K562 (cell line): ENCODE measurements at regions not wholly inside any gene's neighbourhood (a gene's known extent, or its start where the extent isn't known, plus 50 kb on each side); places are given as distances from the start of the nearest gene placed in this dataset.

ENCODE experiments used
- ATAC-seq: fragments of 200-7000 bp; cut with Tn5 transposase; 3 replicates; pipeline ENCODE4 v1.9.1; 2020; ENCODE audit warnings: moderate library complexity
- BruUV-seq: library from RNA; stranded (reverse); fragments of 400-500 nt; replicated peaks from 2 replicates; lab custom pipeline; 2021; lab: Mats Ljungman, UMichigan
- CTCF ChIA-PET: fragments of 300-600 bp; formaldehyde crosslinking; extraction: SDS; loops from one replicate; lab custom pipeline; 2021; ENCODE audit warnings: low intra/inter-chr PET ratio; lab: Yijun Ruan, JAX
- POLR2A ChIA-PET: fragments of 300-600, 350-650 bp; sonication (Branson Sonifier 250); formaldehyde crosslinking; extraction: SDS; loops from one replicate; lab custom pipeline; 2021; ENCODE audit warnings: antibody characterized with exemption, inconsistent platforms; lab: Yijun Ruan, JAX
- DNase-seq, 4 experiments: peaks; one replicate each; pipeline versions ENCODE4 v3.0.0 to v3.0.0-alpha.2; 2011 to 2018; ENCODE audit warnings: low spot score in 3 of 4, mixed read lengths in 3 of 4; ENCODE audit errors: extremely low read depth in 1 of 4
- FAIRE-seq: peaks from 2 replicates; lab custom pipeline; 2011; peaks lifted over from hg19 to GRCh38; lab: Jason Lieb, UNC
- H2AFZ ChIP-seq: 2 replicates; pipeline ENCODE4 v1.6.0; 2011; ENCODE audit warnings: low read depth, low read length, control low read depth, inconsistent platforms
- H3K27ac ChIP-seq: fragments of 200-600 bp; 3 replicates; pipeline ENCODE4 v1.8.0; 2011; ENCODE audit warnings: low read depth, mild to moderate bottlenecking, control low read depth, inconsistent platforms, low read length, moderate library complexity, mixed read lengths; ENCODE audit errors: extremely low read depth
- H3K27me3 ChIP-seq, 2 experiments: fragments of 300-600 bp in 1 of 2; 2 replicates in 1 of 2; 3 replicates in 1 of 2; pipeline versions ENCODE4 v1.6.0 to v1.8.0; 2011; ENCODE audit warnings: inconsistent platforms in 2 of 2, low read length in 2 of 2, mild to moderate bottlenecking in 1 of 2, mixed read lengths in 1 of 2, moderate library complexity in 1 of 2; ENCODE audit not compliant: control insufficient read depth in 2 of 2, insufficient read depth in 2 of 2
- H3K36me3 ChIP-seq: fragments of 300-600 bp; 3 replicates; pipeline ENCODE4 v1.8.0; 2011; ENCODE audit warnings: mild to moderate bottlenecking, low read length, inconsistent platforms; ENCODE audit not compliant: control insufficient read depth, insufficient read depth
- H3K4me1 ChIP-seq, 2 experiments: fragments of 200-600 bp in 1 of 2; replicated peaks in 1 of 2; 2 replicates in 1 of 2; 3 replicates in 1 of 2; pipeline versions ENCODE4 v1.5.1 to v1.8.0; 2011; ENCODE audit warnings: inconsistent platforms in 2 of 2, low read length in 2 of 2, mild to moderate bottlenecking in 1 of 2, mixed read lengths in 1 of 2, moderate library complexity in 1 of 2; ENCODE audit not compliant: control insufficient read depth in 2 of 2, insufficient read depth in 2 of 2
- H3K4me2 ChIP-seq: 2 replicates; pipeline ENCODE4 v1.6.1; 2011; ENCODE audit warnings: low read length, control low read depth, inconsistent platforms, mixed read lengths; ENCODE audit not compliant: insufficient read depth
- H3K4me3 ChIP-seq: fragments of 200-600 bp; sonication (generic), shearing (Covaris generic); 2 replicates; pipeline ENCODE4 v1.5.1; 2016; ENCODE audit warnings: control low read depth, inconsistent platforms
- H3K79me2 ChIP-seq: fragments of 200-600 bp; 3 replicates; pipeline ENCODE4 v1.8.0; 2011; ENCODE audit warnings: low read length, inconsistent platforms; ENCODE audit not compliant: control insufficient read depth, insufficient read depth
- H3K9ac ChIP-seq, 2 experiments: 2 replicates each; pipeline versions ENCODE4 v1.6.0 to v1.6.1; 2011; ENCODE audit warnings: low read depth in 2 of 2, low read length in 2 of 2, control low read depth in 1 of 2, inconsistent platforms in 1 of 2, mild to moderate bottlenecking in 1 of 2, mixed read lengths in 1 of 2; ENCODE audit not compliant: insufficient read depth in 1 of 2
- H3K9me1 ChIP-seq: one replicate; pipeline ENCODE4 v1.6.0; 2011; ENCODE audit warnings: inconsistent platforms, mild to moderate bottlenecking, low read length, moderate library complexity; ENCODE audit not compliant: control insufficient read depth, insufficient read depth
- H3K9me3 ChIP-seq: replicated peaks from 2 replicates; pipeline ENCODE4 v1.5.1; 2011; ENCODE audit warnings: low read depth, low read length, inconsistent platforms; ENCODE audit not compliant: control insufficient read depth, insufficient read depth
- H4K20me1 ChIP-seq: replicated peaks from 2 replicates; pipeline ENCODE4 v1.6.1; 2011; ENCODE audit warnings: low read length, inconsistent platforms, mixed read lengths; ENCODE audit not compliant: control insufficient read depth, insufficient read depth
- GABPB2 ChIP-seq: fragments of 250-450 bp; sonication (Bioruptor Pico); conservative IDR thresholded peaks from 2 replicates; pipeline ENCODE4 v1.5.1; 2021; ENCODE audit warnings: mild to moderate bottlenecking
- KLF16 ChIP-seq: IDR thresholded peaks from 2 replicates; pipeline ENCODE4 v1.6.1; 2016; ENCODE audit warnings: antibody characterized with exemption
- ZC3H4 ChIP-seq: sonication (generic); formaldehyde crosslinking; IDR thresholded peaks from 2 replicates; pipeline ENCODE4 v1.9.0; 2021; ENCODE audit warnings: missing genetic modification reagents, borderline replicate concordance
- ZNF165 ChIP-seq: fragments of 250-450 bp; sonication (Bioruptor Pico); IDR thresholded peaks from 2 replicates; pipeline ENCODE4 v1.4.0; 2020; ENCODE audit warnings: borderline replicate concordance
- ZNF77 ChIP-seq: fragments of 250-450 bp; sonication (Bioruptor Pico); IDR thresholded peaks from 2 replicates; pipeline ENCODE4 v1.5.0; 2020
- ZNF780A ChIP-seq: fragments of 250-450 bp; sonication (Bioruptor Pico); IDR thresholded peaks from 2 replicates; pipeline ENCODE4 v1.5.0; 2021; ENCODE audit warnings: mild to moderate bottlenecking
- WGBS: fragments of 100-300 bp; shearing (Covaris generic); methylation state at CpG from one replicate; pipeline ENCODE4 v1.1.6; 2016; ENCODE audit warnings: low coverage, mixed read lengths; ENCODE audit not compliant: insufficient coverage; ENCODE audit errors: missing lambda C conversion rate; 5-methylcytosine and 5-hydroxymethylcytosine counted together
- in situ Hi-C: fragments of 300-500 bp; cut with MboI; formaldehyde crosslinking; loops from 4 replicates; pipeline ENCODE4 v1.15.0; 2018; ENCODE audit warnings: inconsistent platforms, mixed read lengths
- intact Hi-C: fragments of 100-400 bp; cut with micrococcal nuclease; formaldehyde crosslinking; loops from 2 replicates; pipeline ENCODE4 v1.14.2; 2022
- TF ChIP-seq, protein P1 (sequence below): sonication (generic); formaldehyde crosslinking; IDR thresholded peaks from 2 replicates; pipeline ENCODE4 v1.8.1; 2023; ENCODE audit warnings: mild to moderate bottlenecking, missing genetic modification reagents

DNA sequence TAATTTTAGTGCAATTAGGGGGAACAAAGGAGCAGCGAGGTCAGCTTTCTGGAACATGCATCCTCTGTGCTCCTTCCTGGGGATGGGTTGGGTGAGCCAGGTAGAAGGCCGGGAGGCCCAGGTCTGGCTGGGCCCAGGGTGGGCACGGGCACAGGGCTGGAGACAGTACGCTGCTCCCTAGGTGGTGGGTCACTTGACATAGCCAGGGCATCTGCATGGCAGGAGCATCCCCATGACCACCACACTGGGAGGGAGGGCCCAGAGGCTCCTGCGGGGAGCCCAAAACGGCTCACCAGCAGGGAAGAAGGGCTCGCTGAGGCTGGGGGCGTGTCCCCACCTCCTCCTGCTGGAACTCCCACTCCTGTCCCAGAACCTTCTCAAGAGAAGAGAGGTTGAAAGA lies 216.8 kb downstream of the NXNL2 start (continued):
- TF ChIP-seq, protein P1, sequence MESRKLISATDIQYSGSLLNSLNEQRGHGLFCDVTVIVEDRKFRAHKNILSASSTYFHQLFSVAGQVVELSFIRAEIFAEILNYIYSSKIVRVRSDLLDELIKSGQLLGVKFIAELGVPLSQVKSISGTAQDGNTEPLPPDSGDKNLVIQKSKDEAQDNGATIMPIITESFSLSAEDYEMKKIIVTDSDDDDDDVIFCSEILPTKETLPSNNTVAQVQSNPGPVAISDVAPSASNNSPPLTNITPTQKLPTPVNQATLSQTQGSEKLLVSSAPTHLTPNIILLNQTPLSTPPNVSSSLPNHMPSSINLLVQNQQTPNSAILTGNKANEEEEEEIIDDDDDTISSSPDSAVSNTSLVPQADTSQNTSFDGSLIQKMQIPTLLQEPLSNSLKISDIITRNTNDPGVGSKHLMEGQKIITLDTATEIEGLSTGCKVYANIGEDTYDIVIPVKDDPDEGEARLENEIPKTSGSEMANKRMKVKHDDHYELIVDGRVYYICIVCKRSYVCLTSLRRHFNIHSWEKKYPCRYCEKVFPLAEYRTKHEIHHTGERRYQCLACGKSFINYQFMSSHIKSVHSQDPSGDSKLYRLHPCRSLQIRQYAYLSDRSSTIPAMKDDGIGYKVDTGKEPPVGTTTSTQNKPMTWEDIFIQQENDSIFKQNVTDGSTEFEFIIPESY: no peak
- no peak for TF ChIP-seq KLF16

- H3K79me2 ChIP-seq: no peaks in the 10 kb centered on the region
- no peaks in the 10 kb centered on the region for H3K9me1 ChIP-seq
- in situ Hi-C loops (no loop called here), intact Hi-C loops (no loop called here)
- H2AFZ ChIP-seq: no peak overlapping the region
- no peak overlapping the region for H3K27ac ChIP-seq
- no peak for DNase-seq
- no peak overlapping the region for H3K4me2 ChIP-seq
- no peaks in the 10 kb centered on the region for H4K20me1 ChIP-seq
- no TSS peak for BruUV-seq
- ChIA-PET CTCF (no interaction called here), POLR2A (no interaction called here)
- ATAC-seq: no peak
- H3K27me3 ChIP-seq: no peaks in the 10 kb centered on the region
- no peaks in the 10 kb centered on the region; a peak in 1 of 5 replicates for H3K4me1 ChIP-seq
- WGBS: 26% methylated on average over 4 of the region's 7 CpGs
- no peak overlapping the region for H3K9ac ChIP-seq
- H3K4me3 ChIP-seq: no peak overlapping the region
- H3K36me3 ChIP-seq: no peaks in the 10 kb centered on the region
- no peaks in the 10 kb centered on the region for H3K9me3 ChIP-seq
- FAIRE-seq: no peak
- no peak for TF ChIP-seq ZNF780A (CRISPR knock-in tag)
- no peak for TF ChIP-seq ZNF165 (CRISPR knock-in tag)
- TF ChIP-seq ZNF77: no peak
- no peak for TF ChIP-seq GABPB2 (CRISPR knock-in tag)
- no peak for TF ChIP-seq ZC3H4
These were observed 218.9 kb downstream of the NXNL2 start for GRCh38 chr9:88753691-88754367.
